ENCODE measurements at regions not wholly inside any gene's neighbourhood (a gene's known extent, or its start where the extent isn't known, plus 50 kb on each side); places are given as distances from the start of the nearest gene placed in this dataset.

- TF ChIP-seq CTCF (IDR thresholded peaks at IDR 0.05; ENCODE audit: low read depth, low read length, missing control alignments) = no peak
- Histone ChIP-seq H3K27me3 (replicated peaks) (no peaks in the 10 kb centered on the region), H3K36me3 (replicated peaks) (no peaks in the 10 kb centered on the region), H3K4me3 (ENCODE audit: low read depth, low read length) (no peak overlapping the region), H3K27ac (no peak overlapping the region)
- no peak for DNase-seq
- in situ Hi-C loops (cut with HindIII; ENCODE audit: low pct_ligation_motif_present, low sequenced_read_pairs) = no loop called here
Observed at GRCh38 chr3:43206105-43206504, 80.2 kb upstream of the SNRK start.

GRCh38 chr3:43203022-43203421, 83.3 kb upstream of the SNRK start:
- no peaks in the 10 kb centered on the region for H3K36me3 ChIP-seq (replicated peaks)
- H3K27ac ChIP-seq = no peak overlapping the region
- in situ Hi-C loops (cut with HindIII; ENCODE audit: low pct_ligation_motif_present, low sequenced_read_pairs) = no loop called here
- H3K27me3 ChIP-seq (replicated peaks) = no peaks in the 10 kb centered on the region
- H3K4me3 ChIP-seq (ENCODE audit: low read depth, low read length) = no peak overlapping the region
- DNase-seq = no peak
- TF ChIP-seq CTCF (IDR thresholded peaks at IDR 0.05; ENCODE audit: low read depth, low read length, missing control alignments) = no peak

- H3K36me3 ChIP-seq (replicated peaks) = no peaks in the 10 kb centered on the region
- no peaks in the 10 kb centered on the region for H3K27me3 ChIP-seq (replicated peaks)
- H3K4me3 ChIP-seq (ENCODE audit: low read depth, low read length) = no peak overlapping the region
- TF ChIP-seq CTCF (IDR thresholded peaks at IDR 0.05; ENCODE audit: low read depth, low read length, missing control alignments) = no peak
- no peak overlapping the region for H3K27ac ChIP-seq
- no peak for DNase-seq
- in situ Hi-C loops (cut with HindIII; ENCODE audit: low pct_ligation_motif_present, low sequenced_read_pairs) = no loop called here
Observed at GRCh38 chr3:43201581-43201980, 84.8 kb upstream of the SNRK start.

GRCh38 chr3:43199645-43200306, 86.6 kb upstream of the SNRK start:
- no peak overlapping the region for H3K4me3 ChIP-seq (ENCODE audit: low read depth, low read length)
- no peak for TF ChIP-seq CTCF (IDR thresholded peaks at IDR 0.05; ENCODE audit: low read depth, low read length, missing control alignments)
- in situ Hi-C loops (cut with HindIII; ENCODE audit: low pct_ligation_motif_present, low sequenced_read_pairs) = no loop called here
- H3K27ac ChIP-seq = no peak overlapping the region
- no peak for DNase-seq
- no peaks in the 10 kb centered on the region for H3K36me3 ChIP-seq (replicated peaks)
- H3K27me3 ChIP-seq (replicated peaks) = no peaks in the 10 kb centered on the region

- TF ChIP-seq CTCF (IDR thresholded peaks at IDR 0.05; ENCODE audit: low read depth, low read length, missing control alignments) = no peak
- no peaks in the 10 kb centered on the region for H3K27me3 ChIP-seq (replicated peaks)
- no peak overlapping the region for H3K4me3 ChIP-seq (ENCODE audit: low read depth, low read length)
- in situ Hi-C loops (cut with HindIII; ENCODE audit: low pct_ligation_motif_present, low sequenced_read_pairs) = no loop called here
- peak; percentile 39 for DNase-seq
- H3K36me3 ChIP-seq (replicated peaks) = no peaks in the 10 kb centered on the region
- H3K27ac ChIP-seq = peak overlapping the region; percentile 84
Observed at GRCh38 chr3:43198791-43199644, 87.3 kb upstream of the SNRK start.

Data from brain microvascular endothelial cell (primary cell).